ENCODE measurements at regions not wholly inside any gene's neighbourhood (a gene's known extent, or its start where the extent isn't known, plus 50 kb on each side); places are given as distances from the start of the nearest gene placed in this dataset.
"Not testable (repeated sequence)": the region's sequence is repeated elsewhere in the genome, so short reads cannot be mapped to it uniquely, and the experiment has no call there.

- Histone ChIP-seq H3K36me3 (ENCODE audit: control insufficient read depth, insufficient read depth, low read length) (no peaks in the 10 kb centered on the region), H3K27me3 (ENCODE audit: control insufficient read depth, insufficient read depth, low read length) (no peaks in the 10 kb centered on the region), H3K27ac (ENCODE audit: low read length) (no peak overlapping the region), H3K4me3 (ENCODE audit: low read length) (no peak overlapping the region), H3K4me1 (ENCODE audit: control insufficient read depth, insufficient read depth, low read length) (no peaks in the 10 kb centered on the region), H3K9me3 (ENCODE audit: control insufficient read depth, insufficient read depth, low read length) (no peaks in the 10 kb centered on the region)
- DNase-seq (ENCODE audit: low read depth, low spot score) = no peak
- no CpG with 5 or more reads among the region's 1 CpG for whole genome bisulfite sequencing (ENCODE audit: insufficient coverage, insufficient read length)
Measured at GRCh38 chr12:58325561-58325960, 384.2 kb downstream of the ATP23 start.

- Histone ChIP-seq H3K9me3 (ENCODE audit: control insufficient read depth, insufficient read depth, low read length) (no peaks in the 10 kb centered on the region), H3K27me3 (ENCODE audit: control insufficient read depth, insufficient read depth, low read length) (no peaks in the 10 kb centered on the region), H3K4me3 (ENCODE audit: low read length) (no peak overlapping the region), H3K4me1 (ENCODE audit: control insufficient read depth, insufficient read depth, low read length) (no peaks in the 10 kb centered on the region), H3K27ac (ENCODE audit: low read length) (no peak overlapping the region), H3K36me3 (ENCODE audit: control insufficient read depth, insufficient read depth, low read length) (no peaks in the 10 kb centered on the region)
- no CpG with 5 or more reads among the region's 3 CpGs for WGBS (ENCODE audit: insufficient coverage, insufficient read length)
- DNase-seq (ENCODE audit: low read depth, low spot score) = no peak
Measured at GRCh38 chr12:58326534-58326933, 385.2 kb downstream of the ATP23 start.

- not testable (repeated sequence) for H3K27me3 ChIP-seq (ENCODE audit: control insufficient read depth, insufficient read depth, low read length); H3K9me3 ChIP-seq (ENCODE audit: control insufficient read depth, insufficient read depth, low read length); H3K27ac ChIP-seq (ENCODE audit: low read length); H3K4me1 ChIP-seq (ENCODE audit: control insufficient read depth, insufficient read depth, low read length); H3K36me3 ChIP-seq (ENCODE audit: control insufficient read depth, insufficient read depth, low read length); H3K4me3 ChIP-seq (ENCODE audit: low read length); DNase-seq (ENCODE audit: low read depth, low spot score)
- WGBS (ENCODE audit: insufficient coverage, insufficient read length) = no CpG with 5 or more reads among the region's 5 CpGs
Measured at GRCh38 chr12:58336581-58337242, 395.3 kb downstream of the ATP23 start.

- H3K36me3 ChIP-seq (ENCODE audit: control insufficient read depth, insufficient read depth, low read length); H3K27me3 ChIP-seq (ENCODE audit: control insufficient read depth, insufficient read depth, low read length); H3K4me3 ChIP-seq (ENCODE audit: low read length); DNase-seq (ENCODE audit: low read depth, low spot score); H3K9me3 ChIP-seq (ENCODE audit: control insufficient read depth, insufficient read depth, low read length); H3K27ac ChIP-seq (ENCODE audit: low read length); H3K4me1 ChIP-seq (ENCODE audit: control insufficient read depth, insufficient read depth, low read length): not testable (repeated sequence)
- no CpG with 5 or more reads among the region's 3 CpGs for WGBS (ENCODE audit: insufficient coverage, insufficient read length)
Measured at GRCh38 chr12:58337539-58337938, 396.2 kb downstream of the ATP23 start.

- DNase-seq (ENCODE audit: low read depth, low spot score) = no peak
- Histone ChIP-seq H3K27ac (ENCODE audit: low read length) (no peak overlapping the region), H3K4me3 (ENCODE audit: low read length) (no peak overlapping the region), H3K27me3 (ENCODE audit: control insufficient read depth, insufficient read depth, low read length) (no peaks in the 10 kb centered on the region), H3K36me3 (ENCODE audit: control insufficient read depth, insufficient read depth, low read length) (no peaks in the 10 kb centered on the region; the same call in 1 of the 2 replicates), H3K4me1 (ENCODE audit: control insufficient read depth, insufficient read depth, low read length) (no peaks in the 10 kb centered on the region; the same call in 1 of the 2 replicates), H3K9me3 (ENCODE audit: control insufficient read depth, insufficient read depth, low read length) (no peaks in the 10 kb centered on the region)
- WGBS (ENCODE audit: insufficient coverage, insufficient read length) = no CpG with 5 or more reads among the region's 2 CpGs
Measured at GRCh38 chr12:58341791-58342190, 400.4 kb downstream of the ATP23 start.

- no peak overlapping the region for H3K4me3 ChIP-seq (ENCODE audit: low read length)
- no peaks in the 10 kb centered on the region for H3K9me3 ChIP-seq (ENCODE audit: control insufficient read depth, insufficient read depth, low read length)
- H3K4me1 ChIP-seq (ENCODE audit: control insufficient read depth, insufficient read depth, low read length) = no peaks in the 10 kb centered on the region; the same call in 1 of the 2 replicates
- DNase-seq (ENCODE audit: low read depth, low spot score) = no peak
- no peaks in the 10 kb centered on the region for H3K27me3 ChIP-seq (ENCODE audit: control insufficient read depth, insufficient read depth, low read length)
- WGBS (ENCODE audit: insufficient coverage, insufficient read length) = no CpG with 5 or more reads among the region's 3 CpGs
- no peak overlapping the region for H3K27ac ChIP-seq (ENCODE audit: low read length)
- H3K36me3 ChIP-seq (ENCODE audit: control insufficient read depth, insufficient read depth, low read length) = no peaks in the 10 kb centered on the region; the same call in 1 of the 2 replicates
Measured at GRCh38 chr12:58342736-58343135, 401.4 kb downstream of the ATP23 start.

- no peak overlapping the region for H3K4me3 ChIP-seq (ENCODE audit: low read length)
- H3K27me3 ChIP-seq (ENCODE audit: control insufficient read depth, insufficient read depth, low read length) = no peaks in the 10 kb centered on the region
- H3K4me1 ChIP-seq (ENCODE audit: control insufficient read depth, insufficient read depth, low read length) = no peaks in the 10 kb centered on the region; the same call in 1 of the 2 replicates
- no peaks in the 10 kb centered on the region for H3K9me3 ChIP-seq (ENCODE audit: control insufficient read depth, insufficient read depth, low read length)
- DNase-seq (ENCODE audit: low read depth, low spot score) = no peak
- H3K27ac ChIP-seq (ENCODE audit: low read length) = no peak overlapping the region
- no CpG with 5 or more reads among the region's 7 CpGs for WGBS (ENCODE audit: insufficient coverage, insufficient read length)
- H3K36me3 ChIP-seq (ENCODE audit: control insufficient read depth, insufficient read depth, low read length) = no peaks in the 10 kb centered on the region; the same call in 1 of the 2 replicates
Measured at GRCh38 chr12:58346032-58346632, 404.8 kb downstream of the ATP23 start.

GRCh38 chr12:58347188-58347587 lies 405.8 kb downstream of the ATP23 start:
- Histone ChIP-seq H3K4me3 (ENCODE audit: low read length) (no peak overlapping the region), H3K4me1 (ENCODE audit: control insufficient read depth, insufficient read depth, low read length) (no peaks in the 10 kb centered on the region; the same call in 1 of the 2 replicates), H3K36me3 (ENCODE audit: control insufficient read depth, insufficient read depth, low read length) (no peaks in the 10 kb centered on the region; the same call in 1 of the 2 replicates), H3K27me3 (ENCODE audit: control insufficient read depth, insufficient read depth, low read length) (no peaks in the 10 kb centered on the region), H3K9me3 (ENCODE audit: control insufficient read depth, insufficient read depth, low read length) (no peaks in the 10 kb centered on the region), H3K27ac (ENCODE audit: low read length) (no peak overlapping the region)
- no CpG with 5 or more reads among the region's 2 CpGs for WGBS (ENCODE audit: insufficient coverage, insufficient read length)
- DNase-seq (ENCODE audit: low read depth, low spot score) = no peak

- Histone ChIP-seq H3K4me1 (ENCODE audit: control insufficient read depth, insufficient read depth, low read length) (no peaks in the 10 kb centered on the region; the same call in 1 of the 2 replicates), H3K9me3 (ENCODE audit: control insufficient read depth, insufficient read depth, low read length) (no peaks in the 10 kb centered on the region), H3K4me3 (ENCODE audit: low read length) (no peak overlapping the region), H3K36me3 (ENCODE audit: control insufficient read depth, insufficient read depth, low read length) (no peaks in the 10 kb centered on the region; the same call in 1 of the 2 replicates), H3K27ac (ENCODE audit: low read length) (no peak overlapping the region), H3K27me3 (ENCODE audit: control insufficient read depth, insufficient read depth, low read length) (no peaks in the 10 kb centered on the region)
- WGBS (ENCODE audit: insufficient coverage, insufficient read length) = no CpG with 5 or more reads among the region's 2 CpGs
- no peak for DNase-seq (ENCODE audit: low read depth, low spot score)
Measured at GRCh38 chr12:58347691-58348090, 406.3 kb downstream of the ATP23 start.

- no peaks in the 10 kb centered on the region for H3K9me3 ChIP-seq (ENCODE audit: control insufficient read depth, insufficient read depth, low read length)
- H3K27ac ChIP-seq (ENCODE audit: low read length) = no peak overlapping the region
- no peaks in the 10 kb centered on the region for H3K36me3 ChIP-seq (ENCODE audit: control insufficient read depth, insufficient read depth, low read length)
- no peaks in the 10 kb centered on the region; the same call in 1 of the 2 replicates for H3K4me1 ChIP-seq (ENCODE audit: control insufficient read depth, insufficient read depth, low read length)
- no peak overlapping the region for H3K4me3 ChIP-seq (ENCODE audit: low read length)
- WGBS (ENCODE audit: insufficient coverage, insufficient read length) = no CpG with 5 or more reads among the region's 2 CpGs
- DNase-seq (ENCODE audit: low read depth, low spot score) = no peak
- H3K27me3 ChIP-seq (ENCODE audit: control insufficient read depth, insufficient read depth, low read length) = no peaks in the 10 kb centered on the region
Measured at GRCh38 chr12:58349161-58349560, 407.8 kb downstream of the ATP23 start.
